ENCODE measurements at regions not wholly inside any gene's neighbourhood (a gene's known extent, or its start where the extent isn't known, plus 50 kb on each side); places are given as distances from the start of the nearest gene placed in this dataset.

DNA sequence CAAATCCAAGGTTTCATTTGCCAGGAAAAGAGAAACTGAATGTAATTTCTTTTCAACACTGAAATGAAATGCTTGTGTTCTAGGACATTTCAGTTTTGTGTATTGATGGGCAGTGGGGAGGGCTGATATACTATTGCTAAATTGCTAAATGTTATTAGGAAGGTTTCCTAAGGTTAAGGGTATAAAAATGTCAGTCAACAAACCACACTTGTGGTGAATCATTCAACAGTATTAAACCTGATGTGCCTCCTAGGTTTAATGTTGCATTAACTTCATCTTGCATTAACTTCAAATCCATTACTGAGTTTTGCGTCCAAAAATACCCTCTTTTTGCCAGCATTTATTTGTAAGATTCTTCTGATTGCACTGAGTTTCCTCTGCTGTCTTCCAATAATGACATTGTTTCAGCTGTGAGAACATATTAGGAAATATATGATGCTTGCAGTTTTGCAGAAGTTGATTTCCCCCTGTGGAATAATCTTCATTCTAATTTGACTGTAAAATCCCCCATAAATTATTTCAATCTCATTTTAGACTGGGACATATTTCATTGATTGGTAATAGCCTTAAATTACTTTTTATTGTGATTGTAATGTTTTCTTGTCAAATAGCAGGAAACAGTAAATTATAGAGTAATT is 758.3 kb downstream of the GBE1 start:
- TF ChIP-seq POLR2AphosphoS5 (IDR thresholded peaks at IDR 0.05; ENCODE audit: low read depth, low read length) (no peak), POLR2A (IDR thresholded peaks at IDR 0.05; ENCODE audit: low read depth, low read length) (no peak), TAF1 (IDR thresholded peaks at IDR 0.05; ENCODE audit: borderline replicate concordance, low read depth, low read length) (no peak)
